ENCODE measurements at regions not wholly inside any gene's neighbourhood (a gene's known extent, or its start where the extent isn't known, plus 50 kb on each side); places are given as distances from the start of the nearest gene placed in this dataset.

- DNase-seq (ENCODE audit: low read depth) (no peak), FAIRE-seq (no peak)
Observed at GRCh38 chr2:134177351-134177931, 76.4 kb upstream of the MGAT5 start.

GRCh38 chr2:134178138-134178877 lies 75.6 kb upstream of the MGAT5 start:
- no peak for TF ChIP-seq CTCF (IDR thresholded peaks at IDR 0.05; ENCODE audit: insufficient read depth, low read length, severe bottlenecking)
- Histone ChIP-seq H3K36me3 (ENCODE audit: control insufficient read depth, insufficient read depth, low read length) (no peaks in the 10 kb centered on the region), H3K27me3 (ENCODE audit: control insufficient read depth, insufficient read depth, low read length) (no peaks in the 10 kb centered on the region), H3K4me3 (ENCODE audit: low read depth, low read length) (no peak overlapping the region)
- no peak for FAIRE-seq
- DNase-seq (ENCODE audit: low read depth): no peak

More at GRCh38 chr2:134177351-134177931, 76.4 kb upstream of the MGAT5 start:
- Histone ChIP-seq H3K4me3 (ENCODE audit: low read depth, low read length) (no peak overlapping the region), H3K27me3 (ENCODE audit: control insufficient read depth, insufficient read depth, low read length) (no peaks in the 10 kb centered on the region), H3K36me3 (ENCODE audit: control insufficient read depth, insufficient read depth, low read length) (no peaks in the 10 kb centered on the region)
- TF ChIP-seq CTCF (IDR thresholded peaks at IDR 0.05; ENCODE audit: insufficient read depth, low read length, severe bottlenecking): no peak

- FAIRE-seq: no peak
- Histone ChIP-seq H3K36me3 (ENCODE audit: control insufficient read depth, insufficient read depth, low read length) (no peaks in the 10 kb centered on the region), H3K27me3 (ENCODE audit: control insufficient read depth, insufficient read depth, low read length) (no peaks in the 10 kb centered on the region), H3K4me3 (ENCODE audit: low read depth, low read length) (no peak overlapping the region)
- TF ChIP-seq CTCF (IDR thresholded peaks at IDR 0.05; ENCODE audit: insufficient read depth, low read length, severe bottlenecking): peak; percentile 32
- DNase-seq (ENCODE audit: low read depth): peak; percentile 95
Observed at GRCh38 chr2:134181219-134181618, 72.7 kb upstream of the MGAT5 start.

- DNase-seq (ENCODE audit: low read depth) (no peak), FAIRE-seq (no peak)
- Histone ChIP-seq H3K36me3 (ENCODE audit: control insufficient read depth, insufficient read depth, low read length) (no peaks in the 10 kb centered on the region), H3K27me3 (ENCODE audit: control insufficient read depth, insufficient read depth, low read length) (no peaks in the 10 kb centered on the region), H3K4me3 (ENCODE audit: low read depth, low read length) (no peak overlapping the region)
- no peak for TF ChIP-seq CTCF (IDR thresholded peaks at IDR 0.05; ENCODE audit: insufficient read depth, low read length, severe bottlenecking)
Observed at GRCh38 chr2:134183679-134184078, 70.2 kb upstream of the MGAT5 start.

- H3K27me3 ChIP-seq (ENCODE audit: control insufficient read depth, insufficient read depth, low read length): no peaks in the 10 kb centered on the region
- no peak overlapping the region for H3K4me3 ChIP-seq (ENCODE audit: low read depth, low read length)
- no peak for TF ChIP-seq CTCF (IDR thresholded peaks at IDR 0.05; ENCODE audit: insufficient read depth, low read length, severe bottlenecking)
- no peaks in the 10 kb centered on the region for H3K36me3 ChIP-seq (ENCODE audit: control insufficient read depth, insufficient read depth, low read length)
- FAIRE-seq (no peak), DNase-seq (ENCODE audit: low read depth) (no peak)
Observed at GRCh38 chr2:134185639-134186038, 68.2 kb upstream of the MGAT5 start.

All from bronchial epithelial cell (primary cell).